Activated effector memory CD4-positive, alpha-beta T cell treated with Interleukin-2 at 50 U/mL for 16 hours (primary cell): ENCODE measurements at regions not wholly inside any gene's neighbourhood (a gene's known extent, or its start where the extent isn't known, plus 50 kb on each side); places are given as distances from the start of the nearest gene placed in this dataset.

ENCODE experiments used
- DNase-seq: peaks from one replicate; pipeline ENCODE4 v3.0.0-alpha.2; 2020

- no peak for DNase-seq
Observed at GRCh38 chr2:37472959-37473358, 128.5 kb downstream of the QPCT start.

- no peak for DNase-seq
Observed at GRCh38 chr2:37476411-37476810, 132.0 kb downstream of the QPCT start.

GRCh38 chr2:37477921-37478320, 133.5 kb downstream of the QPCT start:
- DNase-seq: no peak

GRCh38 chr2:37481244-37481643, 136.8 kb downstream of the QPCT start:
- DNase-seq: no peak

- DNase-seq: no peak
Observed at GRCh38 chr2:37489041-37489456, 144.6 kb downstream of the QPCT start.

- no peak for DNase-seq
Observed at GRCh38 chr2:37489536-37489935, 145.1 kb downstream of the QPCT start.

GRCh38 chr2:37493425-37493824, 149.0 kb downstream of the QPCT start:
- no peak for DNase-seq

GRCh38 chr2:37499113-37499512, 154.7 kb downstream of the QPCT start:
- DNase-seq: no peak

GRCh38 chr2:37500031-37500430, 155.6 kb downstream of the QPCT start:
- no peak for DNase-seq

- no peak for DNase-seq
Observed at GRCh38 chr2:37501113-37501512, 156.7 kb downstream of the QPCT start.

- DNase-seq: no peak
Observed at GRCh38 chr2:37506407-37507050, 162.1 kb downstream of the QPCT start.

- no peak for DNase-seq
Observed at GRCh38 chr2:37507051-37507410, 162.6 kb downstream of the QPCT start.

- no peak for DNase-seq
Observed at GRCh38 chr2:37507703-37508102, 163.3 kb downstream of the QPCT start.

GRCh38 chr2:37512971-37513370, 158.5 kb downstream of the CDC42EP3 start:
- no peak for DNase-seq

- DNase-seq: no peak
Observed at GRCh38 chr2:37523814-37524362, 147.6 kb downstream of the CDC42EP3 start.

GRCh38 chr2:37526323-37526722, 145.1 kb downstream of the CDC42EP3 start:
- DNase-seq: no peak

- DNase-seq: no peak
Observed at GRCh38 chr2:37526856-37527255, 144.6 kb downstream of the CDC42EP3 start.

- no peak for DNase-seq
Observed at GRCh38 chr2:37527361-37527760, 144.1 kb downstream of the CDC42EP3 start.

GRCh38 chr2:37529830-37530415, 141.5 kb downstream of the CDC42EP3 start:
- no peak for DNase-seq

- no peak for DNase-seq
Observed at GRCh38 chr2:37532503-37532902, 138.9 kb downstream of the CDC42EP3 start.

GRCh38 chr2:37537316-37537715, 134.1 kb downstream of the CDC42EP3 start:
- DNase-seq: no peak

GRCh38 chr2:37541516-37541915, 129.9 kb downstream of the CDC42EP3 start:
- no peak for DNase-seq

GRCh38 chr2:37543999-37544557, 127.4 kb downstream of the CDC42EP3 start:
- DNase-seq: no peak

GRCh38 chr2:37544591-37545031, 126.8 kb downstream of the CDC42EP3 start:
- DNase-seq: no peak
